ENCODE measurements at regions not wholly inside any gene's neighbourhood (a gene's known extent, or its start where the extent isn't known, plus 50 kb on each side); places are given as distances from the start of the nearest gene placed in this dataset.
A peak's percentile ranks its signal among the peaks of the same experiment; 100 is the strongest.

DNA sequence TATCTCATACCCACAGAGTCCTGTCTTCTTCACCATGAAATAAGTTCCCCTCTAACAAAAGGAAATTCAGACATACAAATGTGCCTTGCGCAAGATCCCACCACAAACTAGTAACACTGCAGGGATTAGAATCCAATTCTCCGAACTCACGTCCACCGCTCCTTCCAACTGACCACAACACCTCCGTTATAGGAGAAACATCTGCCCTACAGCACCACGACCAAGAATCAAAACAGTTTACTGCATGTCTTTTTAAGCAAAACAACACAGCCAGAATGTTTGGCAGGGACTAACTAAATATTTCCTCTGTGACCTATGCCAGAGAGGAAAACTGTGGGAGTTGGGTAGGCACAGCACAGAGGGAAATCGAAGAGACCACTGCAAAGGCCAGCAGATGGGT is 72.7 kb upstream of the AKIP1 start:
- Histone ChIP-seq H3K79me2 (ENCODE audit: insufficient read depth, low read length) (no peaks in the 10 kb centered on the region), H3K4me2 (replicated peaks; ENCODE audit: extremely low read depth, low read length, poor library complexity, severe bottlenecking) (no peak overlapping the region), H3K27me3 (ENCODE audit: control insufficient read depth in 2 of 2, insufficient read depth in 2 of 2, low read length in 2 of 2) (no peaks in the 10 kb centered on the region), H2AFZ (ENCODE audit: insufficient read depth, low read depth, low read length, poor library complexity, severe bottlenecking) (peak overlapping the region; percentile 6), H3K27ac (ENCODE audit: low read depth in 1 of 2, low read length in 2 of 2) (no peak overlapping the region), H3K36me3 (replicated peaks in 1 of 2; ENCODE audit: control insufficient read depth in 1 of 2, insufficient read depth in 2 of 2, low read length in 2 of 2) (no peaks in the 10 kb centered on the region), H3K4me3 (replicated peaks in 1 of 3; ENCODE audit: low read depth in 2 of 3, low read length in 3 of 3) (no peak overlapping the region), H3K4me1 (ENCODE audit: control insufficient read depth in 1 of 2, insufficient read depth in 2 of 2, low read length in 2 of 2) (peaks cover 4 to 6% of the 10 kb centered on the region in 2 donors), H3K9me3 (replicated peaks in 1 of 2; ENCODE audit: control insufficient read depth in 1 of 2, insufficient read depth in 1 of 2, low read length in 2 of 2) (no peaks in the 10 kb centered on the region), H3K9ac (ENCODE audit: insufficient read depth, low read length, poor library complexity, severe bottlenecking) (no peak overlapping the region), H4K20me1 (ENCODE audit: insufficient read depth, low read length) (no peaks in the 10 kb centered on the region)
- Mint-ChIP-seq H3K4me1 (peaks cover 6% of the 10 kb centered on the region), H3K27me3 (ENCODE audit: low read depth in 3 of 3) (peaks cover 2 to 7% (median 5%) of the 10 kb centered on the region in 3 donors), H3K4me3 (peak overlapping the region in 1 of 2 donors; percentile 29), H3K27ac (no peak overlapping the region), H3K36me3 (no peaks in the 10 kb centered on the region), H3K9me3 (no peaks in the 10 kb centered on the region)
- TF ChIP-seq, protein P1, sequence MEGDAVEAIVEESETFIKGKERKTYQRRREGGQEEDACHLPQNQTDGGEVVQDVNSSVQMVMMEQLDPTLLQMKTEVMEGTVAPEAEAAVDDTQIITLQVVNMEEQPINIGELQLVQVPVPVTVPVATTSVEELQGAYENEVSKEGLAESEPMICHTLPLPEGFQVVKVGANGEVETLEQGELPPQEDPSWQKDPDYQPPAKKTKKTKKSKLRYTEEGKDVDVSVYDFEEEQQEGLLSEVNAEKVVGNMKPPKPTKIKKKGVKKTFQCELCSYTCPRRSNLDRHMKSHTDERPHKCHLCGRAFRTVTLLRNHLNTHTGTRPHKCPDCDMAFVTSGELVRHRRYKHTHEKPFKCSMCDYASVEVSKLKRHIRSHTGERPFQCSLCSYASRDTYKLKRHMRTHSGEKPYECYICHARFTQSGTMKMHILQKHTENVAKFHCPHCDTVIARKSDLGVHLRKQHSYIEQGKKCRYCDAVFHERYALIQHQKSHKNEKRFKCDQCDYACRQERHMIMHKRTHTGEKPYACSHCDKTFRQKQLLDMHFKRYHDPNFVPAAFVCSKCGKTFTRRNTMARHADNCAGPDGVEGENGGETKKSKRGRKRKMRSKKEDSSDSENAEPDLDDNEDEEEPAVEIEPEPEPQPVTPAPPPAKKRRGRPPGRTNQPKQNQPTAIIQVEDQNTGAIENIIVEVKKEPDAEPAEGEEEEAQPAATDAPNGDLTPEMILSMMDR (IDR thresholded peaks at IDR 0.05): no peak
- intact Hi-C loops (cut with micrococcal nuclease): no loop called here
- 20% methylated on average over 6 of the region's 7 CpGs for WGBS (ENCODE audit: insufficient coverage)
- DNase-seq: no peak

DNA sequence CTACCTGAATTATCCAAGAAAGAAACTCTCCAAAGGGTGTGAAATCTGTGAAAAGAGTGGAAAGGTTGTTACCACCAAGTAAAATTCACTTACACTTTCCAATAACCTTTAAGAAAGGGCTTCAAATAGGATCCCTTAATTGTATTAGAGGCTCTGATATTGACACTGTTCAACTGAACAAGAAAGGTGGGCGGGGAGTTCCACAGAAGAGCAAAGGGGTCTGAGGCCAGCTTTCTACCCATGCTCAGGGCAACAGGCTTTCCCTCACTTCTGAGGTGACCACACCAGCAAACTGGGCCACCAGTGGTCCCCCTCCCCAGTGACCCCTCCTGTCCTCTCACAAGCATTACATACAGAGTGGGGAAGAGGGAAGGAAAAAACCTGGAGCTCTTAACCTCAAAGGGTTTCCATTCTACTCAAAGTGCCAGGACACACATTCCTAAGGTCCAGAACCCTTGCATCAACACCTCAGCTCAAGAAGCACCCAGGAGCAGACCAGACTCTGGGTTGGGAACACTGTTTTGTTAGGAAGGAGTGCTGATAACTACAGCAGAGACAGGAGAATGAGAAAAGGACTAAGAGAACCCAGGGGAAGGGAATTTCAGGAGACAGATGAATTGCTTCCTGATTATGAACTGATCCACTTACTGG is 71.6 kb upstream of the AKIP1 start:
- H3K4me1 ChIP-seq (ENCODE audit: control insufficient read depth in 1 of 2, insufficient read depth in 2 of 2, low read length in 2 of 2): peaks cover 4 to 6% of the 10 kb centered on the region in 2 donors
- H3K27me3 ChIP-seq (ENCODE audit: control insufficient read depth in 2 of 2, insufficient read depth in 2 of 2, low read length in 2 of 2): no peaks in the 10 kb centered on the region
- no peaks in the 10 kb centered on the region for H3K36me3 ChIP-seq (replicated peaks in 1 of 2; ENCODE audit: control insufficient read depth in 1 of 2, insufficient read depth in 2 of 2, low read length in 2 of 2)
- TF ChIP-seq, protein P1 (IDR thresholded peaks at IDR 0.05): no peak
- no peaks in the 10 kb centered on the region for H3K9me3 ChIP-seq (replicated peaks in 1 of 2; ENCODE audit: control insufficient read depth in 1 of 2, insufficient read depth in 1 of 2, low read length in 2 of 2)
- no peak overlapping the region for H3K27ac ChIP-seq (ENCODE audit: low read depth in 1 of 2, low read length in 2 of 2)
- peaks cover 6% of the 10 kb centered on the region for H3K4me1 Mint-ChIP-seq
- no peaks in the 10 kb centered on the region for H3K36me3 Mint-ChIP-seq
- H3K4me3 ChIP-seq (replicated peaks in 1 of 3; ENCODE audit: low read depth in 2 of 3, low read length in 3 of 3): no peak overlapping the region
- no peaks in the 10 kb centered on the region for H3K79me2 ChIP-seq (ENCODE audit: insufficient read depth, low read length)
- no peaks in the 10 kb centered on the region for H3K9me3 Mint-ChIP-seq
- intact Hi-C loops (cut with micrococcal nuclease): no loop called here
- H3K4me2 ChIP-seq (replicated peaks; ENCODE audit: extremely low read depth, low read length, poor library complexity, severe bottlenecking): no peak overlapping the region
- WGBS (ENCODE audit: insufficient coverage): no CpG with 5 or more reads among the region's 1 CpG
- DNase-seq: no peak
- no peak overlapping the region for H3K27ac Mint-ChIP-seq
- no peak overlapping the region for H2AFZ ChIP-seq (ENCODE audit: insufficient read depth, low read depth, low read length, poor library complexity, severe bottlenecking)
- H3K9ac ChIP-seq (ENCODE audit: insufficient read depth, low read length, poor library complexity, severe bottlenecking): no peak overlapping the region
- H4K20me1 ChIP-seq (ENCODE audit: insufficient read depth, low read length): no peaks in the 10 kb centered on the region
- H3K27me3 Mint-ChIP-seq (ENCODE audit: low read depth in 3 of 3): peaks cover 2 to 7% (median 5%) of the 10 kb centered on the region in 3 donors
- H3K4me3 Mint-ChIP-seq: no peak overlapping the region

Data from CD14-positive monocyte (primary cell).